GM13976 (cell line): ENCODE measurements at regions not wholly inside any gene's neighbourhood (a gene's known extent, or its start where the extent isn't known, plus 50 kb on each side); places are given as distances from the start of the nearest gene placed in this dataset.
A peak's percentile ranks its signal among the peaks of the same experiment; 100 is the strongest.

Source experiments
- DNase-seq: peaks from one replicate; pipeline ENCODE4 v3.0.0; 2012; ENCODE audit warnings: low spot score
- in situ Hi-C: fragments of 300-500 bp; cut with MboI; formaldehyde crosslinking; loops from one replicate; pipeline ENCODE4 v1.12.0; 2022; ENCODE audit warnings: low sequenced_read_pairs, mixed read lengths, inconsistent platforms; ENCODE audit not compliant: unreplicated experiment
- TF ChIP-seq, protein P1 (sequence below): IDR thresholded peaks from 2 replicates; pipeline ENCODE4 v1.5.1; 2012; ENCODE audit warnings: borderline replicate concordance, mild to moderate bottlenecking; ENCODE audit not compliant: insufficient read depth; ENCODE audit errors: extremely low read depth, missing control alignments, control extremely low read depth

DNA sequence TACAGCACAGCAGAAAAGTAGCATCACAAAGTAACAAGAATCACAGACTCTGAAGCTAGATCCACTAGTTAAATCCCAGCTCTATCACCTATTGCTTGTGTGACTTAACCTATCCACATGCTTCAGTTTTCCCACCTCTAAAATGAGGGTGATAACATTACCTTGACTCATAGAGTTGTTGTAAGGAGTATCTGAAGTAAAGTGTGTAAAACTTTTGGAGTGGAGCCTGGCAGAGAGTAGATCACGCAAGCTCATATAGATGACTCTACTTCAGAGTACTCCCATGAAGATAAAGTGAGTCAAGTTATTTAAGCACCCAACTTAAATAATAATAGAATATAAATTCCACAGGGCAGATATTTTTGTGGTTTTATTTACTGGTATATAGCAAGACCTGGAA is 94.5 kb upstream of the FER start:
- in situ Hi-C loops, result no loop called here
- no peak for DNase-seq
- TF ChIP-seq, protein P1, sequence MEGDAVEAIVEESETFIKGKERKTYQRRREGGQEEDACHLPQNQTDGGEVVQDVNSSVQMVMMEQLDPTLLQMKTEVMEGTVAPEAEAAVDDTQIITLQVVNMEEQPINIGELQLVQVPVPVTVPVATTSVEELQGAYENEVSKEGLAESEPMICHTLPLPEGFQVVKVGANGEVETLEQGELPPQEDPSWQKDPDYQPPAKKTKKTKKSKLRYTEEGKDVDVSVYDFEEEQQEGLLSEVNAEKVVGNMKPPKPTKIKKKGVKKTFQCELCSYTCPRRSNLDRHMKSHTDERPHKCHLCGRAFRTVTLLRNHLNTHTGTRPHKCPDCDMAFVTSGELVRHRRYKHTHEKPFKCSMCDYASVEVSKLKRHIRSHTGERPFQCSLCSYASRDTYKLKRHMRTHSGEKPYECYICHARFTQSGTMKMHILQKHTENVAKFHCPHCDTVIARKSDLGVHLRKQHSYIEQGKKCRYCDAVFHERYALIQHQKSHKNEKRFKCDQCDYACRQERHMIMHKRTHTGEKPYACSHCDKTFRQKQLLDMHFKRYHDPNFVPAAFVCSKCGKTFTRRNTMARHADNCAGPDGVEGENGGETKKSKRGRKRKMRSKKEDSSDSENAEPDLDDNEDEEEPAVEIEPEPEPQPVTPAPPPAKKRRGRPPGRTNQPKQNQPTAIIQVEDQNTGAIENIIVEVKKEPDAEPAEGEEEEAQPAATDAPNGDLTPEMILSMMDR, result no peak

GRCh38 chr5:108650997-108651396 is 96.7 kb upstream of the FER start:
- TF ChIP-seq, protein P1, result no peak
- in situ Hi-C loops, result no loop called here
- DNase-seq, result no peak

DNA sequence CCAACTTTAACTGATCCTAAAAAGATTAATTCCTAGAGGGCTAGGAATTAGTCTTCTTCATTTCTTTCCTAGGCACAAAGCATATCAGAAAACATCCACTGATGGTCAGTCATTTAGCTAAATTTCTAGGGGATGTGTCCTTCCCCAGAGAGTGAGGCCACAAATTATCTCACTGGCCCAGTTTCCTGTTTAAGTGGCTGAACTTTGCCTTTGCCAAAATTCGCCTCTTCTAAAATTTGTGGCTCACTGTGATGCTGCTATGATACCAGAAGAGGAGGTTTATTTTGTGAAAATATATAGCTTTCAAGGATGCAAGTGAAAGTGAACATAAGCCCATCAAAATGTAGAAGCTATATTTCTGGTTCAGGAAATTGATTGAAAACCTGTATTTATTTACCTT is 98.1 kb upstream of the FER start:
- no peak for DNase-seq
- TF ChIP-seq, protein P1, result no peak
- in situ Hi-C loops, result loop anchor here (25.0 kb wide), 1 partner anchor 1038 kb away; the partner anchor contains the start of gene MAN2A1

DNA sequence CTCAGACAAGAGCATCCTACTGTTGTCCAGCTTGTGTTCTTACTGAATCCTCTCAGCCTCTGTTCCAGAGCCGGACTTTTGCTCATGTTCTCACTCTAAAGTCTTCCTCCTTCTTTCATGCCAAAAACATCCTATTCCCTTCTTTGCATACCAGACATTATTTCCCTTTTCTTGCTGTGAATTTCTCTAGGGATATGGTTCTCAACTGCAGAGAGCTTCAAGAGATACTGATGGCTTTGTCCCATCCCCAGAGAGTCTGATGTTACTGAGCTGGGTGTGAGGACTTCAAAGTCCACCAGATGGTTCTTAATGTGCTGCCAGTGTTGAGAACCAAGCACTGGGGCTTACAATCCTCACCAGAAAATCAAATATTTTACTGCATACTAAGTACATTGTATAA is 98.6 kb upstream of the FER start:
- in situ Hi-C loops, result loop anchor here (25.0 kb wide), 1 partner anchor 1038 kb away; the partner anchor contains the start of gene MAN2A1
- TF ChIP-seq, protein P1, result no peak
- no peak for DNase-seq

DNA sequence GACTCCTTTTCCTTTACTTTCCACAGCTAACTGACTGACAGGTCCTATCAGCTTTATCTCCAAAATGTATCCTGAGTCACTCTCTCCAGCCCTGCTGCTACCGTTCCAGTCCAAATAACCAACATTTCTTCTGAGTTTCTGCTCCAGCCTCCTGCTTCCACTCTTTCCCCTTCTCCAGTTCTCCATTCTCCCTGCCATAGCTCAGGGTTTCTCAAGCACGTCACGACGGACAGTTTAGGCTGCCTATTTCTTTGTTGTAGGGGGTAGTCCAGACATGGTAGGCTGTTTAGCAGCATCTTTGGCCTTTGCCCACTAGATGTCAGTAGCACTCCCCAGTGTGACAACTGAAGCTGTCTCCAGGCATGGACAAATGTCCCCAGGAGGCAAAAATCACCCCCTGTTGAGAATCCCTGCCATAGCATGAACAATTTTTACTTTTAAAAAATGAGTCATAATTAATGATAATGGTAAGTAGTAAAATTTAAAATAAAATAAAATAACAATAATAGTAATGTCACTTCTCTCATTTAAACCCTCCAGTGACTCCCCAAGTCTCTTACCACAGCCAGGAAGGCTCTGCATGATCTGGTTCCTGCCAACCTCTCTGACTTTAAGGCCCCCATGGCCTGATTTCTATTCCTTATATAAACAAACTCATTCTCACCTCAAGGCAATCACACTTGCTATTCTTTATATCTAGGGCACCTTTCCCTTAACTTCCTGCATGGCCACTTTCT is 105.4 kb upstream of the FER start:
- in situ Hi-C loops, result loop anchor here (25.0 kb wide), 1 partner anchor 1045 kb away; the partner anchor contains the start of gene MAN2A1
- TF ChIP-seq, protein P1, result peak; percentile 86
- peak; percentile 50 for DNase-seq

- in situ Hi-C loops, result loop anchor here (25.0 kb wide), 1 partner anchor 1046 kb away; the partner anchor contains the start of gene MAN2A1
- DNase-seq, result no peak
- TF ChIP-seq, protein P1, result no peak
Observed at GRCh38 chr5:108641596-108641995, 106.1 kb upstream of the FER start.
